Type B pancreatic cell (in vitro differentiated cells): ENCODE measurements at regions not wholly inside any gene's neighbourhood (a gene's known extent, or its start where the extent isn't known, plus 50 kb on each side); places are given as distances from the start of the nearest gene placed in this dataset.

ENCODE experiments used
- DNase-seq: peaks from one replicate; pipeline ENCODE4 v3.0.0; 2021; ENCODE audit warnings: mixed read lengths; ENCODE audit not compliant: unreplicated experiment; ENCODE audit errors: extremely low spot score
- H3K27ac Mint-ChIP-seq: 2 replicates; pipeline ENCODE4 v1.8.0; 2021; ENCODE audit warnings: mild to moderate bottlenecking, mixed read lengths
- H3K27me3 Mint-ChIP-seq: 2 replicates; pipeline ENCODE4 v1.8.0; 2021; ENCODE audit warnings: mixed read lengths
- H3K36me3 Mint-ChIP-seq: 2 replicates; pipeline ENCODE4 v1.8.0; 2021; ENCODE audit warnings: mixed read lengths
- H3K4me1 Mint-ChIP-seq: one replicate; pipeline ENCODE4 v1.8.0; 2021; ENCODE audit warnings: mixed read lengths; ENCODE audit not compliant: unreplicated experiment
- H3K4me3 Mint-ChIP-seq: 2 replicates; pipeline ENCODE4 v1.8.0; 2021; ENCODE audit warnings: mild to moderate bottlenecking, mixed read lengths
- H3K9me3 Mint-ChIP-seq: 2 replicates; pipeline ENCODE4 v1.8.0; 2021; ENCODE audit warnings: mixed read lengths
- CTCF ChIP-seq: fragments of 200-600 bp; sonication (generic); conservative IDR thresholded peaks from 2 replicates; pipeline ENCODE4 v1.5.0; 2021; ENCODE audit warnings: antibody characterized with exemption, mild to moderate bottlenecking

GRCh38 chr13:78784014-78784750, 125.2 kb upstream of the OBI1 start:
- H3K27ac Mint-ChIP-seq: no peak overlapping the region
- no peaks in the 10 kb centered on the region for H3K9me3 Mint-ChIP-seq
- H3K4me1 Mint-ChIP-seq: peaks cover 8% of the 10 kb centered on the region
- DNase-seq: no peak
- TF ChIP-seq CTCF: no peak
- no peak overlapping the region for H3K4me3 Mint-ChIP-seq
- H3K27me3 Mint-ChIP-seq: peaks cover 10% of the 10 kb centered on the region
- H3K36me3 Mint-ChIP-seq: no peaks in the 10 kb centered on the region

- H3K27ac Mint-ChIP-seq: no peak overlapping the region
- no peak for TF ChIP-seq CTCF
- no peak overlapping the region for H3K4me3 Mint-ChIP-seq
- no peak for DNase-seq
- no peaks in the 10 kb centered on the region for H3K9me3 Mint-ChIP-seq
- no peaks in the 10 kb centered on the region for H3K36me3 Mint-ChIP-seq
- H3K4me1 Mint-ChIP-seq: peaks cover 22% of the 10 kb centered on the region
- peaks cover 21% of the 10 kb centered on the region for H3K27me3 Mint-ChIP-seq
These were observed 121.8 kb upstream of the OBI1 start for GRCh38 chr13:78780708-78781107.

GRCh38 chr13:78779608-78780007, 120.7 kb upstream of the OBI1 start:
- Mint-ChIP-seq H3K4me3 (no peak overlapping the region), H3K36me3 (no peaks in the 10 kb centered on the region), H3K9me3 (no peaks in the 10 kb centered on the region), H3K4me1 (peaks cover 22% of the 10 kb centered on the region), H3K27ac (no peak overlapping the region), H3K27me3 (peaks cover 21% of the 10 kb centered on the region)
- TF ChIP-seq CTCF: no peak
- no peak for DNase-seq

GRCh38 chr13:78777976-78778375, 119.0 kb upstream of the OBI1 start:
- H3K36me3 Mint-ChIP-seq: no peaks in the 10 kb centered on the region
- no peaks in the 10 kb centered on the region for H3K9me3 Mint-ChIP-seq
- H3K27me3 Mint-ChIP-seq: peaks cover 21% of the 10 kb centered on the region
- no peak for DNase-seq
- H3K27ac Mint-ChIP-seq: no peak overlapping the region
- no peak overlapping the region for H3K4me3 Mint-ChIP-seq
- H3K4me1 Mint-ChIP-seq: peaks cover 18% of the 10 kb centered on the region
- TF ChIP-seq CTCF: no peak

GRCh38 chr13:78777396-78777795, 118.4 kb upstream of the OBI1 start:
- Mint-ChIP-seq H3K4me1 (peaks cover 18% of the 10 kb centered on the region), H3K9me3 (no peaks in the 10 kb centered on the region), H3K27ac (no peak overlapping the region), H3K36me3 (no peaks in the 10 kb centered on the region), H3K4me3 (no peak overlapping the region), H3K27me3 (peaks cover 21% of the 10 kb centered on the region)
- no peak for DNase-seq
- no peak for TF ChIP-seq CTCF
